ENCODE measurements at regions not wholly inside any gene's neighbourhood (a gene's known extent, or its start where the extent isn't known, plus 50 kb on each side); places are given as distances from the start of the nearest gene placed in this dataset.

GRCh38 chr5:91222482-91222881 lies 160.6 kb downstream of the ARRDC3 start:
- Histone ChIP-seq H3K27me3 (ENCODE audit: control insufficient read depth, insufficient read depth, low read length) (no peaks in the 10 kb centered on the region), H3K36me3 (ENCODE audit: control insufficient read depth, insufficient read depth, low read length) (no peaks in the 10 kb centered on the region), H3K4me3 (ENCODE audit: low read depth, low read length) (no peak overlapping the region)
- no peak for TF ChIP-seq CTCF (IDR thresholded peaks at IDR 0.05; ENCODE audit: insufficient read depth, low read depth, low read length)
- no peak for DNase-seq (ENCODE audit: low read depth)
- CTCF ChIA-PET, result interaction anchor here (0.6 to 1.2 kb wide), 3 partner anchors 82 to 162 kb away, joined by 3 read pairs; no protein-coding TSS in a partner anchor
- POLR2A ChIA-PET, result no interaction called here

- ChIA-PET CTCF (interaction anchor here (1.2 kb wide), 1 partner anchor 163 kb away, joined by 3 read pairs; no protein-coding TSS in a partner anchor), POLR2A (no interaction called here)
- Histone ChIP-seq H3K27me3 (ENCODE audit: control insufficient read depth, insufficient read depth, low read length) (no peaks in the 10 kb centered on the region), H3K36me3 (ENCODE audit: control insufficient read depth, insufficient read depth, low read length) (no peaks in the 10 kb centered on the region), H3K4me3 (ENCODE audit: low read depth, low read length) (no peak overlapping the region)
- TF ChIP-seq CTCF (IDR thresholded peaks at IDR 0.05; ENCODE audit: insufficient read depth, low read depth, low read length), result no peak
- DNase-seq (ENCODE audit: low read depth), result no peak
Observed at GRCh38 chr5:91221917-91222316, 161.2 kb downstream of the ARRDC3 start.

GRCh38 chr5:91219803-91220371 lies 163.2 kb downstream of the ARRDC3 start:
- POLR2A ChIA-PET, result no interaction called here
- Histone ChIP-seq H3K4me3 (ENCODE audit: low read depth, low read length) (no peak overlapping the region), H3K27me3 (ENCODE audit: control insufficient read depth, insufficient read depth, low read length) (no peaks in the 10 kb centered on the region), H3K36me3 (ENCODE audit: control insufficient read depth, insufficient read depth, low read length) (no peaks in the 10 kb centered on the region)
- peak; percentile 39 for TF ChIP-seq CTCF (IDR thresholded peaks at IDR 0.05; ENCODE audit: insufficient read depth, low read depth, low read length)
- no peak for DNase-seq (ENCODE audit: low read depth)
- CTCF ChIA-PET, result interaction anchor here (1.0 to 5.2 kb wide), 5 partner anchors 25 to 200 kb away, joined by 3 to 20 read pairs (median 4); partner anchors contain the start of gene ARRDC3

GRCh38 chr5:91219091-91219802 lies 163.9 kb downstream of the ARRDC3 start:
- ChIA-PET POLR2A (no interaction called here), CTCF (interaction anchor here (1.0 to 5.2 kb wide), 5 partner anchors 8 to 200 kb away, joined by 3 to 20 read pairs (median 4); partner anchors contain the start of gene ARRDC3)
- no peak for TF ChIP-seq CTCF (IDR thresholded peaks at IDR 0.05; ENCODE audit: insufficient read depth, low read depth, low read length)
- Histone ChIP-seq H3K4me3 (ENCODE audit: low read depth, low read length) (no peak overlapping the region), H3K27me3 (ENCODE audit: control insufficient read depth, insufficient read depth, low read length) (no peaks in the 10 kb centered on the region), H3K36me3 (ENCODE audit: control insufficient read depth, insufficient read depth, low read length) (no peaks in the 10 kb centered on the region)
- peak; percentile 25 for DNase-seq (ENCODE audit: low read depth)

- no peak for DNase-seq (ENCODE audit: low read depth)
- H3K4me3 ChIP-seq (ENCODE audit: low read depth, low read length), result no peak overlapping the region
- no peaks in the 10 kb centered on the region for H3K36me3 ChIP-seq (ENCODE audit: control insufficient read depth, insufficient read depth, low read length)
- TF ChIP-seq CTCF (IDR thresholded peaks at IDR 0.05; ENCODE audit: insufficient read depth, low read depth, low read length), result no peak
- ChIA-PET CTCF (interaction anchor here (0.9 to 5.2 kb wide), 3 partner anchors 10 to 166 kb away, joined by 3 to 20 read pairs (median 4); partner anchors contain the start of gene ARRDC3), POLR2A (no interaction called here)
- no peaks in the 10 kb centered on the region for H3K27me3 ChIP-seq (ENCODE audit: control insufficient read depth, insufficient read depth, low read length)
Observed at GRCh38 chr5:91217859-91218258, 165.3 kb downstream of the ARRDC3 start.

Measured in BJ (cell line).